22Rv1 (cell line): ENCODE measurements at regions not wholly inside any gene's neighbourhood (a gene's known extent, or its start where the extent isn't known, plus 50 kb on each side); places are given as distances from the start of the nearest gene placed in this dataset.

Source experiments
- CTCF ChIP-seq: fragments of 450-650 bp; IDR thresholded peaks from 2 replicates; pipeline ENCODE4 v1.5.1; 2017; ENCODE audit warnings: mild to moderate bottlenecking
- ZFX ChIP-seq: fragments of 450-650 bp; IDR thresholded peaks from 2 replicates; pipeline ENCODE4 v1.6.1; 2017; ENCODE audit warnings: antibody characterized with exemption, borderline replicate concordance

DNA sequence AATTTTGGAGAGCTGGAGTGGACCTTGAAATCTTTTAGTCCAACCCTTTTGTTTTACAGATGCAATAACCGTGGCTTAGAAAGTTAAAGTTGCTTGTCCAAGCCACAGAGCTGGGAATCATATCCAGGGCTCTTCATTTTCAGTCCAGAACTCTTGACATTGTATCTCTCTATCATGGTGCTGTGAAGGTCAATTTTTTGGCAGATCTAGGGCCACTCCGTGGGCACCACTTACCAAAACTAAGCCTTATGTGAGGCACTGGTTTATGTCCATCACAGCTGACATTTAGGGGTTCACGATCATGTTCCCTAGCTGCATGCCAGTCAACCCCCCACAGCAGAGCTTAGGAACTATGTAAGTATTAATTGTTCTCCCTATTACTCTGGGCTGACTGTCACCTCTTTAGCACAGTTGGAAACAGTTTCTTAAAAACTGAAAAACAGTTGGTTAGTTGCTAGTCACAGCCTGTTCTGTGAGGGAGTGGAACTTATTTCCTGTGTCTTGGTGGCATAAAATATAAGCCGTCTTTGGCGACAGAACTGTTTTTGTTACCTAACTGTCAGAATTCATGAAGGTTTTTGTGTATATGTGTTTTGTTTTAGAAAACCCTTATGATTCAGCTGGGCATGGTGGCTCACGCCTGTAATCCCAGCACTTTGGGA, 189.6 kb upstream of the UMPS start:
- TF ChIP-seq CTCF (no peak), ZFX (no peak)
